NCI-H226 (cell line): ENCODE measurements at regions not wholly inside any gene's neighbourhood (a gene's known extent, or its start where the extent isn't known, plus 50 kb on each side); places are given as distances from the start of the nearest gene placed in this dataset.

ENCODE experiments used
- DNase-seq: peaks from one replicate; pipeline ENCODE4 v3.0.0-alpha.2; 2015

DNA sequence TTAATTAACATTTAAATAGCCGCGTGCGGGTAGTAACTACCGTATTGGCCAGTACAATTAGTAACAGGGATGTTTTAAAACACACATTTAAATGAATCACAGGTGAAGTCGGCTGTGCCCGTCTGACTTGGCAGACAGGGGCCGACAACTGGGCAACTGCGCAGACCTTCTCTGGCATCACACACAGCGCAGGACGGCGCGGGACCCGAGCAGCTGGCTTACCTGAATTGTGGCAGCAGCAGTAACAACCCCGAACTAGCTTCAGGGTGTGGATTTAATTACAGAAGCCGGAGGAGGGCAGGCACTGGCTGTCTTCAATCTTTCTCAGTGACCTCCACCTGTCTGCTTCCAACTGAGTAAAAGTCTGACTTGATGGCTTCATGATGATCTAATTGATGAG, 91.7 kb downstream of the DACT2 start:
- DNase-seq: no peak

DNA sequence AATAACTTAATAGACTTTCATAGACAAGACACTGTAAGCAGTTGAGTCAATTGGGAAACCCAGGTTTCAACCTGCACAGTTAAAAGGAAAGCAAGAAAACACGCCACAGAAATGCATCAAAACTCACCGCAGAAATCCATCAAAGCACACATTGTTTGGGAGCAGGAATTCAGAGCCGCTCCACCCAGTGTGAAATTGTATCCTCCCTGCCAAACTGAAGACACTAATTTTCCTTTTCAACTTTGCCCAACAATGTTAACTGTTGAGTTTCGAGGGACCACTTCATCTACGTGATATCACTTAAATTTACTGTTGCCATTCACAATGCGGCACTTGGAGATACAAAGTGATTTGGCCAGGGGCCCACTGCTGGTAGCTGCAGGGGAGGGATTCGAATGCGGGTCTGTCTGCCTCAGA, 92.7 kb downstream of the DACT2 start:
- DNase-seq: no peak

DNA sequence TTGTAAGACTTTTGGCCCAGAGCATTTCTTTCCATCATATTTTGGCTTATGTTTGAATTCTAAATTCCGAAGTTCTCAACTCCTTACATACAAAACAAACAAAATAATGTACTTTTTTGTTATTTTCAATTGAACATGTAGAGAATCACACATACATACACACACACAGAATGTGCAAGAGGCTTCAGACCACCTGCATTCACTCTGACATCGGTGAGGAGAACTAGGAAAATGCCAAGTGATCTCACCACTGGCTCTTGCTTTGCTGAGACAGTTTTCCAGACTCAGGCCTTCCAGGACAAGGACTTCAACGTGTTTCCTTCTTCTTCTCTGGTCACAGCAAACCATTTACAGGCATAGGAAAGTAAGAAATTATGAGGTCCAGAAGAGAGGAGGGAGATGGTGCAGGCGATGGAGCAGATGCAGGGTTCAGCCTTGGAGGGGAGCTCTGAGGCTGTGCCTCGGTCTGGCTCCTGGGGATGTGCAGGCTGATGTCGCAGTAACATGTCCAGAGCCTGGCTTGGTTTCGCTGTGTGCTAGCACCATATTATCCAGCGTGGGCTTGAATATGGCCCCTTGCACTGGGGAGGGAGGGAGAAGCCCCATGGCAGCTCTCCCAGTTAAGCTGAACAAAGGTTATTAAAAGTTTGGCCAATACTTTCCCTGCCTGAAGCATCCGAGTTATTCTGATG, 93.4 kb downstream of the DACT2 start:
- no peak for DNase-seq

DNA sequence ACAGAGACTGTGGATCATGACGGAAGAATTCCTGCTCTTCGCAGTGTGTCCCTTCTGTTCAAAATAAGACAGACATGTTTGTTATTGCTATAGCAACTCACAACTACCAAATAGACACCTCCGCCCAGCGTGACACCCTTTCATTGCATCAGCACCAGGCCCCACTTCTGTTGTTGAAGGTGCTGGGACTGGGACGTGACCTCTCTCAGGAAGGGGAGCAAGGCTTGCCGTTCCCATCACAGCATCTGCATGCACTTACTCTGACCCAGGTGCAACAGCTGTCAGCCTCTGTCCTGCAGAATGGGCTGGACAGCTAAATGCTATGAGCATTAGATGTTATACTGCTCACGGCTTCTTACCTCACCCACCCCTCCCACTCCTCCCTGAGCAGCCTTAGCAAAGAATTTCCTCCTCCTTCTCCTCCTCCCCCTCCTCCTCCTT, 94.1 kb downstream of the DACT2 start:
- no peak for DNase-seq

DNA sequence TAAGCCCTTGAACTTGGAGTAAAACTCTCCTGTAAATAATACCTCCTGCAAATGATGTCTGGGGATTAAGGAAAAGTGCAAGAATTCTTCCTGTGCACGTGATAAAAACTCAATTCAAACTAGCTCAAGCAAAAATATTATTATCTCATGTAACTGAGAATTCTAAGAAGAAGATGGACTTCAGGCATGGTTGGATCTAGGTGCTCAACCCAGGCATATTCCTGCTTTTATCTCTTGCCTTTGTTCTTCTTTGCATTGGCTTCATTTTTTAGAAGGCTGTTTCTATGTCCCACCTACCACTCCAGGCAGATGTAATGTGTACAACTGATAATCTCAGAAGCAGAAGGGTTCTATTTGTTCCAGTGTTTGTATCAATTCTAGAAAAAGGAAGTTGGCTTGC, 95.8 kb downstream of the DACT2 start:
- DNase-seq: no peak

DNA sequence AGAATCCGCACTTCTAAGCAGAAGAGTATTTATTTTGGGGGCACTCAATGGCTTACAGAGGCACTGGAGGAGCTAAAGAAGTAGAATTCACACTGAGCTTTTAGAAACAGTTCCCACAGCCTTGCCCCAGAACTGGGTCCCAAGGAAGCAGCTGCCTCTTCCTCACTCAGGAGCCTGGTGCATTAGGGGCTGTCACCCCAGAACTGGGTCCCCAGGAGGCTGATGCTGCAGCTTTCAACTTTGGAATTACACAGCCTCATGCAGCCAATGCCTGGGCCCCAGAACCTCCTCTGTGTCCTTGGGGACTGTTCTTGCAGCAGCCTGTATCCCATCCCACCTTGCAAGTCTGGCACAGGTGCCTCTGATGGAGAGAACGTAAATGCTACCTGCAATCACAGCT, 96.4 kb downstream of the DACT2 start:
- DNase-seq: no peak

DNA sequence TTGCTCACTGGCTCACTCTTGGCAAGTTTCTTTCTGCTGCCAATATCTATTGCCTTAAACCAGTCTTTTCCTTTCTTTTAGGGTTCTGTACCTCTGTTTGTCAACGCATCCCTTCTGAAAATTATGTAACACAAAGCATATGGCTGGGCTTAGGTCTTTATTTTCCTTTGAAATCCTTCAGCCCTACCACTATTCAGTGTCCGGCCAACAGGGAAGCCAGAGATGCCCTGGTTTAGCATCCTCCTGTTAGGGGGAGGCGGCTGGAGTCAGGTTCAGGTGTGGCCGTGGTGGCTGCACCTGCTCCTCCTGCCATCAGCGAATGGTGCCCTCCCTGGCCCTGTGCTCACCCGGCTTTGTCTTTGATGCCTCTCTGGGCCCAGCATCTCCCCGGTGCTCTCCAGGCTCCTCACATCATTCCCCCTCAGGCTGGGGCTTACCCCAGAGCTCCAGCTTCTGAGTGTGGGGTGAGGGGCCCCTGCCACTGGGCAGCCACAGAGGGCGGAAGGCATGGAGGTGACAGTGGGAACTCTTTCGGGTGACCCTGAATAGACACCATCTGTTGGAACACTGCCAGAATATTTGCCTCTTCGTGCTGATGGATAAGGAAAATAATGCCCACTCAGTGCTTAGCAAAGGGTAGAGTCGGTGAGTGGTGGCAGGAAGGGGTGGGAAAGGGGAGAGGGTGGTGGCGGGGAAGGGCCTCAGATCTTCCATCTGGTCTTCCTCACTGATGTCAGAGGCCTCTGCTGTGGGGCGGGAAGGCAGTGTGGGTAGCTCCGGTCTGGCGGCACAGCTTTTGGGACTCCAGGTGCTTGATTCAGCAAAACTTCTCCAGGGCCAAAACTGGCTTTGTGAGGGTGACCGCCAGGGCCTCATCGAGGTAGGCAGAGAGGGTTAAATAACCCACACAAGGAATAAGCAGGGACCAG, 97.2 kb downstream of the DACT2 start:
- no peak for DNase-seq

DNA sequence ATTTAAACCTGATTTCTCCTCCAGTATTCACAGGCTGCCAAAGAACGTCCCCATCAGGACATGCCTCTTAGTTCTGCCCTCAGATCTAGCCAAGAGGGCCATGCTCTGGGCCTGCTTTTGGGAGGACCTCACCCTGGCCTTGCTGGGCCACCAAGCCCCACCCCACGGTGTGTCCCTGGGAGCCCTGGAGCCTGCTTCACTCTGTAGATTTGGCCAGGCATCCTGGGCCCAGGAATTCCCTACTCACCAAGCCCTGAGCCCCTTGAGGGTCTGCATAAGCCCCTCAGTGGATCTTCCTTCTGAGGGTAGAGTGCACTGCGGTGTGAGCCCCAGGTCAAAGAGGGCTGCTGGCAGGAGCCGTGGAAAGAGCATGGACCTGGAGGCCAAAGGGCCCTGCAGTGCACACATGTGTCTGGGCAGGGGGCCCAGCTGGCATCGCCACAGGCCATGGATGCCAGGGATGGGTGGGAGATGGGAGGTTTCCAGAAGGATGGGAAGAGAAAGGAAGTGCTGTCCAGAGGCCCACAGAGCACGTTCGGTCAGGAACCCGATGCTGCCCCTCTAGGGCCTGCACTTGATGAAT, 98.0 kb downstream of the DACT2 start:
- DNase-seq: no peak

DNA sequence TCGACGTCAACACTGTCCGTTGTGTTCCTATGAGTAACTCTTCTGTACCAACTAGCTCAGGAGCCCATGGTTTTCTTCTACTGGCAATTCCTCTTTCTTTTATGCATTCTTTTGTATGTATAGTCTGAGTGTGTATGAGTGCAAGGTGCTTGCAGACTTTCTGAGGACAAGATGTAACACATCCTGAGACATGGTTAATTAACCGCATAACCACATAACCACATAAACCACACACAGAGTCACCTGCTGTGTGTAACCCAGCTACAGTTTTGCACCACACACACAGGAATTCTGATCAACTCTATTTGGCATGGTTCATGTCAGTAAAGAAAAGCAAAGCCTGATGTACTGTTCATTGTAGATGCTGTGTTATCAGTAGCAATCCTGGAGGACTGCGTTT, 98.6 kb downstream of the DACT2 start:
- no peak for DNase-seq

DNA sequence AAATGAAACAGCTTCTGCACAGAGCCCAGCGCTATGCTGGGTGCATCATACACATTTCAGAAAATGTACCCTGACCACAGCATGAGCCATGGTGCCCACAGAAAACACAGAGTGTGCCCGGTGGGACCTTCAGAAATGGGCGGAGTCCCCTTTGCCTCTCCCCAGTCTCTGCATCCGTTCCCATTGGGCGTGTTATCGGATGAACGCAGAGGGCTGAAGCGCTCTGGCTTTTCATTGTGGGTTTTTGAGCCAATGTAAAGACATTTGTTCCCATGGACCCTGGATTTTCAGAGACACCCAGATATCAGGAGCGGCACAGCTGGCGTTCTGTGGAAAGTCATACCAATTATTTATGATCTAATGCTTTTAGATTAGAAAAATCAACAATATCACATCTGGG, 99.8 kb downstream of the DACT2 start:
- no peak for DNase-seq

DNA sequence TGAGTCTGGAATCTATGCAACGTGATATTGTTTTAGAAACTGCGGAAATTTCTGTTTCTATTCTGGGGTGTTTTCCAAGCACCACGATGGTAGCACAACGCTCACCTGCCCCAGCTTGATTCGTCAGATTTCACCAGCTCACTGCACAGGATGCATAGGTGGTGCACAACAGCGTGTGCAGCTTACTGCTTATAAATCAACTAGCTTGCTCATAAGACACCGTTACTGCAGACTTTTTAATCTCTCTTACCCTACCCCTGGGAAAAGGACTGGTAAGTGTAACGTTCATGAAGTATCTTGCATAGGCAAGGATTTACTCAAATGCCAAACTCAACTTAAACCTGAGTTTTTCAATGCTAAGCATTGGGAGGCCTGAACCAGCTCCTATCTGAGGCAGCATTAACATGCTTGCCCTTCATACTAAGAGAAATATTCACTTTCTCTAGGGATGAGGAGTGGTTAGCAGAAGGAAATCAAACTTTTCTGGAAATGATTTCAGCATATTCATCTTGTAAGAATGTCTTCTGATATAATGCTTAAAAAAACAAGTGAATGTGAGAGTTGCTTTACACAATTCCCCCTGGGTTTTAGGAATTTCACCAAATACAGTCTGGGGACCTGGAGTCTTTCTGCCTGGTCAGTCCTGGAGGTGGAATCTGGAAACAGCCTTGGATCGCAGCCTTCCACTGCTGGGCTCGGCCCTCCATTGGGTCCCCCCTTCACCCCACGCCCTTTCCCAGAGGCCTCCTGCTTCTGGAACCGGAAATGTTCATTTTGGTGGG, 100.6 kb downstream of the DACT2 start:
- DNase-seq: no peak

DNA sequence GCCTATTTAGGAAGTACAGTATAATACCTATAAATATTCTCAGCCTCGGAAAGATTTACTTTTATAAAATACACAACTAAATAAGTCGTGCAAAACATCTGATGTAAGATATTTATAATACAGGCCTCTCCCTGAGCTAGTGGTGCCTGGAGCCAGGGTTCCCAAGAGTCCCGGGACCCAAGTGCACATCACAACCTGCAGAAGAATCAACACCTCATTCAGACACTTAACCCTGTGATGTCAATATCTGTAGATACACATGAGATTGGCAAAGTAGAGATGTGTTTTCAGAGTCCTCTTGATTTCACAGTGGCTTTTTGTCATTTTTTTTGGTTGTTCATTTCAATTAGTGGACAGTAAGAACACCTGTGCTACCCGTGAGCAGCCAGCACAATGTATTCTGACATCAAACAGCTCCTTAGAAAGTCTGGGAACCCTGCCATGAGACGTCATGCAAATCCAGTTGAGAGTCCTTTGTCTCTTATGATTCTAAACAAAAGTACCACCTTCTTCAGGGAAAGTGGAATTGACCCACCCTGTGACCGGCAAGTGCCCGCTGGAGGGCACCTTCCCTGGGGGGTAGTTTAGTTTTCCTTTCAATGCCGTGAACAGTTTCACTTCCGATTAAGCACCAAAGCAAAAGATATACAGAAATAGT, 101.6 kb downstream of the DACT2 start:
- no peak for DNase-seq

DNA sequence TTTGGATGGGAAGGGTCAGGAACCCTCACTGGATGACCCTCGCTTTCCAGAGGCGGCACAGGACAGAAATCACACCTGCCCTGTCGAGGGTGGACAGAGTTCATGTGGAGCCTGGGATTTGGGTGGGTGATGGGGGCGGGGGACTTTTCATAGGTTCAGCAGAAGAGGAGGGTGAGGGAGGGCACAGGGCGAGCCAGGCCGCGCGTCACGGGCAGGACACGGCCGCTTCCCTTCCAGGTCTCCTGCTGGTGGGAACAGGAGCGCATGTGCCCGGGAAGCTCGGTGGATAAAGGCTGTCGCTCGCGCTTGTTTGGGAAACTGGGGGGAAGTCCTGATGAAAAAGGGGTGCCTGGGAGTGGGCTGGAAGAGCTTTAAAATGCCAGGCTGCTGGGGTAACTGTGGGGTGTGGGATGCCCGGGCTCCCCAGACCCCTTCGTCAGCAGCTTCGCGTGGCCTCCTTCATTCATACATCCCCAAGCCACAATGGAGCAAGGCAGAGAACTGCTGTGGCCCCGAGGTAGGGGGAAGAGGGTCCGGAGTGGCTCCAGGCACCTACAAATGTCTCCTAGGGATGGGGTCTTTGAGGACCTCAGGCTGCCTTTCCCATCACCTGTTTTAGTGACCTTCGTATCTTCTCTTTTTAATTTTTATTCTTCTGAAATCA, 102.2 kb downstream of the DACT2 start:
- no peak for DNase-seq

DNA sequence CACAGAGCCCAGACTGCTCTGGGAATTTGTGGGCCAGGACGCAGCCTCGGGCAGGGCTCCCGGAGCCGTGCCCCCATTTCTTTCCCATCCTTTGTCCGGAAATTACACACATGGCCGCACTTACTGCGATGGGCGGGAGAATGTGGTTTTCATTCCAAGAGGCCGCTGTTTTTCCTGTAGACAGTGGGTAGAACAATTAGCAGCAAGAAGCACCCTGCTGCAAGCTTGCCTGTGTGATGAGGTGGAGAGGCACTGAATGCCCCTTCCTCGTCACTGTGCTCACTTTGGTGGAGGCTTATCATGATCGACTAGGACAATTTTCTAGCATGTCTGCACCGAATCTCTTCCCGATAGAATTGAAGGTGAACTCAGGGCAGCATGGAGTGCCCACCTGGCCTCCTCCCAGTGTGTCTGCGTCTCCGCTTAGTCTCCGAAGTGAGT, 102.8 kb downstream of the DACT2 start:
- no peak for DNase-seq

DNA sequence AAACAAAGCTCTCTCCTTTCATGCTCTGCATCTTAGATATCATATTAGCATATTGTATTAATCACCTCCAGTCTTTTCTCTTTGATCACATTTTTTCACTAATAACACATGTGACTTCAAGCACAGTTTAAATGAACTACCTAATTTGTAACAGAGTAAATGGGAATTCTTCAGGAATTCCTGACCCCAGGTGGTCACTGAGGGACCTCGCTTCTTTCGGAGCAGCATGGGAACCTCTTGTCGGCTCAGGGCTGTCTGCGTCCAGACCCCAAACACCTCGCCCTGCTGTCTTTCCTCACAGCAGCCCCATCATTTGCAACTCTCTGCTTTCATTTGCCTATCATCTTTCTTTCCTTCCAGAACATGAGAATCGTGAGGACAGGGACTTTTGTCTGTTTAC, 103.5 kb downstream of the DACT2 start:
- no peak for DNase-seq

DNA sequence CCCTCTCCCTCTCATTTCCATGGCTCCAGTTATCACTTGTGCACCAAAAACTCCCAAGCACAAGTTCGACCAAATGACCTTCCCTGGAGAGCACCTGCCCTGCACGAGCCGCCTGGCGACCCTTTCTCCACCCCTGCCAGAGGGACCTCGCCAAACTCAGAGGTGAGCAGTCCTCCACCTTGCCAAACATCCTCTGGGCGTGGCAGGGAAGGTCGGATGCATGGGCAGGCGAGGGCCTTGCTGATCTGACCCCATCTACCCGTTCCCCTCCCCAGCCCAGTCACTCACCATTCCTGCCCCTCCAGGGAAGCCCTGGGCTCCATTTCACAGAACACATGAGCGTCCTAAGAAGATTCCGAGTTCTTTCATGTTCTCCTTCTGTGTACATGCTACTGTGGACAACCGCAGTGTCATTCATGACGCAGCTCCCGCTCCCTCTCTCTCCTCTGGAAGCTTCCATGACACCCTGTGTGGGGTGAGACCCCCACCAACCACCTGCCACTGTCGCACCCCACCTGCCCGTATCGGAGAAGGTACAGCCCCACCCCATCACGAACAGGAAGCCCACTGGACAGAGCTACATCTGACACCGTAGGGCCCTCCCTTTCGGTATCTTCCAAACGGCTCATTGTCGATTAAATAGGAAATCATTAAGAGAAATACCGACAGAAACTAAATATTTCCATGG, 104.3 kb downstream of the DACT2 start:
- no peak for DNase-seq

DNA sequence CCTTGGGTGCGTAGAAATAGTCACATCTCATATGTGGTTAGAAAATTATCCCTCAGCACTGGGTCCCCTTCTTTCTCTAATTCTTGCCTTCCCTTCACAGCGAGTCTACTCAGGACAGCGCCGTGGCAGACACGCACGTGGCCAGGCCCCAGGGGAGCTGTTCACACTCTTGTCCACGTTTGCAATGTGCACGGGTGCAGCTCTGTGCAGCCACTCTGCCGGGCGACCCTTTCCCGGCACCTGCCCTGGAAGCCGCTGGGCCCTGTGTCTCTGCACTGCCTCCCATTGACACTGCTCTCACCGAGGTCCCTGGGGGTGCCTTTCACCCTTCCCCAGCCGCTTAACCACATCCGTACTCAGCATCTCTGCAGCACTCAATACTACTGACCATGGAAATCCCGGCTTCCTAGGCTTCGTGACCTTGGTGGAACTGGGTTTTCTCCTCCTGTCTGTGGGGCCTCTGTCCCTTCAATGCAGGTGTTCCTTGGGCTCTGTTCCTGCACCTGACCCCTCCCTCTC, 104.9 kb downstream of the DACT2 start:
- no peak for DNase-seq

DNA sequence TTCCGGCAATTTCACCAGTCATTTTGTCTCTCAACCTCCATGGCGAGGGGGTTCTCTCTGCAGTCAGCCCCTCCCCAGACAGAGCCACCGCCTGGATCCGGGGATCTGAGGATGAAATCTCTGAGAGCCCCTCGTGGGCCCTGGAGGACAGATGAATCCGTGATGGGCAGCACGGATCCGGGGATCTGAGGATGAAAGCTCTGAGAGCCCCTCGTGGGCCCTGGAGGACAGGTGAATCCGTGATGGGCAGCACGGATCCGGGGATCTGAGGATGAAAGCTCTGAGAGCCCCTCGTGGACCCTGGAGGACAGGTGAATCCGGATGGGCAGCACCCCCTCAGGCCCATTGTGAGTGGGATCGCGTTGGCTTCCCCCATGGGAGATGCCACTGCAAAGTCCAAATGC, 106.5 kb downstream of the DACT2 start:
- no peak for DNase-seq

DNA sequence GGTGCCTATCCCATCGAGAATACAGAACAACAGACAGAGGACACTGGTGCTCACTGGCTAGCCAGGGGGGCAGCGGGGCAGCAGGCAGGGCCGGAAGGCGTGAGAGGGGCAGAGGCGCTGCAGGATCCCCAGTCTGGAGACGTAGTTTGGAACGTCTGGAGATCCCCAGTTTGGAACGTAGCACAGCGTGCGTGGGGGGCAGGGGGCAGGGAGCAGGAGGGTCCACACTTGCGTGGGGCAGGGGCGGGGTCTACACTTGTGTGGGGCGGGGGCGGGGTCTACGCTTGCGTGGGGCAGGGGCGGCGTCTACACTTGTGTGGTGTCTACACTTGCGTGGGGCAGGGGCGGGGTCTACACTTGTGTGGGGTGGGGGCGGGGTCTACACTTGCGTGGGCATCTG, 107.2 kb downstream of the DACT2 start:
- no peak for DNase-seq

DNA sequence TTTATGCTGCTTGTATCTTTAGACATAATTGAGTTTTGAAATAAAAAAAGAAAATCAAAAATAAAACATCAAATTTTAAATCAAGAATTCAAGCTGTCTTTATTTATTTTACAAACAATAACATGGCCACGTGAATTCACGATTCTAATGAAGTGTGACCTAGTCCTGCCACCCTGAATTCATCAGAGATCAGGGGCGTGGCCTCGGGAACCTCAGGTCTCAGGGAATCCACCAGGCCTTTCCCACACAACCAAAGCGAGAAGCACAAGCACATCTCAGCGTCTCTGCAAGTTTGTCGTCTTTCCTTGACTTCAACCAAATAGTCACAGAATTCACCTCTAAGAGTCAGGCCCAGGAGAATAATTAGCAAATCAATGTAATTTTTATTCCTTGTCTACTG, 107.9 kb downstream of the DACT2 start:
- DNase-seq: no peak
